Activated effector memory CD4-positive, alpha-beta T cell treated with anti-CD3 and anti-CD28 coated beads, Interleukin-2, amount 50 U/mL, for 16 hours (primary cell): ENCODE measurements at regions not wholly inside any gene's neighbourhood (a gene's known extent, or its start where the extent isn't known, plus 50 kb on each side); places are given as distances from the start of the nearest gene placed in this dataset.

Experiments
- DNase-seq: peaks from one replicate; pipeline ENCODE4 v3.0.0-alpha.2; 2020

DNA sequence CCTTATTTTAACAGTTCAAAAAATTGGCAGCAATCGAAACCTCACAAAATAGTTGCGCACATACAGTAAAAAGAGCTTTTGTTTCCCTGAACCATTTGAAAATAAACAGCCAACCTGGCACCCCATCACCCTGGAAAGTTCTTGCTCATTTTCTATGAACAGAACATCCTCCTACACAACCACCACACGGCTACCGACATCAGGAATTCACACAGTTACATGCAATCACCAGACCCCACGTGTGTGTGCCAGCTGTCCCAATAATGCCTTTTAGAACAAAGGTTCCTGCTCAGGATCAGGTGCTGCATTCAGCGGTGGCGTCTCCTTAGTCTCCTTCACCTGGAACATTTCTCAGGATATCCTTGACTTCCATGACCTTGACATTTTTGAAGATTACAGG lies 186.5 kb downstream of the KLF13 start:
- DNase-seq: no peak

DNA sequence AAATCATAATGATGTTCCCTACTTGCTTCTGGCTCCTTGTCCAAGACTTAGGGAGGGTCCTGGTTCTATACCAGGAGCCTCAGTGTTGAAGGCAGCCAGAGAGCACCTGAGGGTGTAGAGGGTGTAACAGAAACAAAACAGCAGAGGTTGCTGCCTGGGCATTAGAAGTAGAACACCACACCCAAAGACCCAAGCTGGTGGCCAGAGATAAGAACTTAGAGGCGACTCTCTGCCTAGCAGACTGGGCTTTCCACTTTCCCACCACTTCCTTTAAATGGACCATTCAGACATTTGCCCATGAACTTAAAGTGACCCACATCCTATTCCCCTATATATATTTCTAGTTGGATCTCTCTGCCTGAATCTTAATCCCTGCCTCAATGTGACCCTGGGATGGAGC lies 189.8 kb downstream of the KLF13 start:
- no peak for DNase-seq

DNA sequence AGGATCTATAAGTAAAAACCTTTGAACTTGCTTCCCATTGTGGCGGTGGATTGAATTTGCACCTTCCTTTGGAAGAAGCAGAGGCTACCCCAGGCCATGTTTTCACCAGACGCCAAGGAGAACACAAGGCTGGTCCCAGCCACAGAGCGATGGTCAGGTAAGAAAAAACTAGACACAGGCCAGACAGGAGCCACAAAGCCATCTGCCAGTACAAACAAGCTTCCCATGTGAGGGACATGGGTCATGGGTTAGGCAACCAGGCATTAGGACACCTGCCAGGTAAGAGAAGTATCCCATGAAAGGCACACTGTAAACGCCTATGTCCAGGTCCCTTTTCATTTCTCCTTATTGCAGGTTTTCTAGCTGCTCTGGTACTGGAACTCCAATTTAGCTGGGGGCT lies 190.2 kb downstream of the KLF13 start:
- no peak for DNase-seq

DNA sequence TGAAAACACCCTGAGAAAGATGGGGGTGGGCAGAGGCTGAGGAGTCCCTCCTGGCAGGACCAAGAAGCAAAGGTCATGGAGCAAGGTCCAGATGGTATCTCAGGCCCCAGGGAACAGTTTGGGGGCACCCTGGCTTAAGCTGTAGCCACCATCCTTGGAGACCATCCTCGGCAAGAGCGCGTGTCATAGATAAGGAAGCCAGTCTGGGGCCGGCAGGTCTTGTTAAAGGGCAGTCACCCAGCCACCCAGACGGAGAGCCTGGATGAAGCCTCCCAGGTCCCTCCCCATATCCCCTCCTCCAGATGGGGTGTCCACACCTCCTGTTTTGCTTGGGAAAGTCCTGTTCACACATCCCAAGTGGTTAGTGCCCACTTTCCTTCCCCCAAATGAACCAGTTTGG lies 191.1 kb downstream of the KLF13 start:
- no peak for DNase-seq

DNA sequence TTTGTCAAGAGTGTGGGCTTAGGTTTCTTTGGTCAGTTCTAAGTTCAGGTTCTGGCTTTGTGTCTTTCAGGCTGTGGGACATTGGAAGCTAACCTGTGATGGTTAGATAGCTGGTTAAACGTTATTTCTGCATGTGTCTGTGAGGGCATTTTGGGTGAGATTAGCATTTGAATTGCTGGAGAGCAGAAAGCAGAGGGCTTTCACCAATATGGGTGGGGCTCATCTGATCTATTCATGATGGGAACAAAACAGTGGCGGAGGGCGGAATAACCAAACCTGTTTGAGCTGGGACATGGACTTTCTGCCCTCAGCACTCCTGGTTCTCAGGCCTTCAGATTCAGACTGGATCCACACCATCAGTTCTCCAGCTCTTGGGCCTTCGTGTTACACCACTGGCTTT lies 195.4 kb downstream of the KLF13 start:
- DNase-seq: no peak

DNA sequence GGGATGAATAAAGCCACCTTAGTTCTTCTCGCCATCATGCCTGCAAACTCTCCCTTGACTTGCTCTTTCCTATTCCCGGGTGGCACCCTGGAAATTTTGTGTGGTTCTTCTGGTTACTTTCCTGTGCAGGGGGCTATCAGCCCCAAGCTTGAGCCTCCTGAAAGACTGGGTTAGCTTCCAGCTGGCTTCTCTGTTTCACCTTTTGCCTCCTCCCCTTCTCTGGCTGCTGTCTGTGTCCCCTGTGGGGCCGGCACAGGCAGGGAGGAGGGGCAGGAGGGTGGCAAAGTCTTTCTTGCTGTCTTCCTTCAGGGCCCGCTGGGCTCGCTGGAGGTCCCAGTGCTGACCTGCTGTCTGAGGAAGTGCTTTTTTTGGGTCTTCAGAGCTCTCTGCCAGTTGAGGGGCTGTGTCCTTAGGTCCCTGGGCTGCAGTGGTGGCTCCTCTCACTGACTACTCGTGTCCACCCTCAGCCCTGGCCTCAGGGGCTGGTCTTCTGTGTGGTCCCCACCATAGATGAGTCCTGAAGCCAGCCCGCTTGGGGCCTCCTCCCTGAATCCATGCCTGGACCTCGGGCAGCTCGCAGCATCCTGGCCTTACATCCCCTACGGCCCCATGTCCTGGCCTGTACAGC lies 196.5 kb downstream of the KLF13 start:
- DNase-seq: peak; percentile 54

DNA sequence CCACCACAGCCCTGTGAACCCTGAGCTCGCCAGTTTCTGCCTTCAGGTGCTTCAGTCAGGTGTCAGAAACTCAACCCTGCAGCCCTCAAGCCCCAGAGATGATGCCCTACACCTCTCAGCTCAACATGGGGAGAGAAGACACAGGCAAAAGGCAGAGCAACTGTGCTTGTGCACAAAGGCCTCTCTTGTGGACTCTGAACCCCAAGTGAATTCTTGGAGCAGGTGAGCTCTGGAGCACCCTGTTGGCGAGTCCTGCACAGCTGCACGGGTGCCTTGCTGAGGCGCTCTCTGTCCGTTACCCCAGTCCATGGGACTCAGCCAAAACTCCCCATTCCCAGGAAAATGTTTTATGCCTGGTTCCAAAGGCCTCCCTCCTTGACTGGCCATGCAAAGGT lies 197.0 kb downstream of the KLF13 start:
- no peak for DNase-seq

DNA sequence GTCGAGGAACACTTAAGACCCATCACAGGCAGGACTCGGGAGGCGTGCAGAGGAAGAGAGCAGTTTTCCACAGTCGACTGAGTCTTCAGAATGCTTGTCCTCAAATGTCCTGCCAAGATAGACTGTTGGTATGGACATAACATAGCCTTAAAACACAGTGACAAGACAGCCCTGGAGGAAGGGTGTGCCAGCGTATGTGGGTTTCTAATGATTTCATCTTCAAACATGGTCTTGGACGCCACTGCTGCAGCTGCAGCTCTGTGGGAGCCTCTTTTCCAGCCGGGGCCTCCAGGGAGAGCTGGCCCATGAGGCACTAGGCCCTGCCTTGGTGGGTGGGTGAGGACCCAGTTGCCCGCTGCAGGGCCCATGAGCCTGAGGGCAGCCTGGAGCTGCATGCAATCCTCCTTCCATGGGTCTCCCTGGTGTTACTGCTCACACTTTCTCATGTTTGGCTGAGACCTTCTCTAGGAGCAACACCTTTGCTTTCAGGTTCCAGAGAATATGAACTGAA lies 198.6 kb downstream of the KLF13 start:
- DNase-seq: peak; percentile 49

DNA sequence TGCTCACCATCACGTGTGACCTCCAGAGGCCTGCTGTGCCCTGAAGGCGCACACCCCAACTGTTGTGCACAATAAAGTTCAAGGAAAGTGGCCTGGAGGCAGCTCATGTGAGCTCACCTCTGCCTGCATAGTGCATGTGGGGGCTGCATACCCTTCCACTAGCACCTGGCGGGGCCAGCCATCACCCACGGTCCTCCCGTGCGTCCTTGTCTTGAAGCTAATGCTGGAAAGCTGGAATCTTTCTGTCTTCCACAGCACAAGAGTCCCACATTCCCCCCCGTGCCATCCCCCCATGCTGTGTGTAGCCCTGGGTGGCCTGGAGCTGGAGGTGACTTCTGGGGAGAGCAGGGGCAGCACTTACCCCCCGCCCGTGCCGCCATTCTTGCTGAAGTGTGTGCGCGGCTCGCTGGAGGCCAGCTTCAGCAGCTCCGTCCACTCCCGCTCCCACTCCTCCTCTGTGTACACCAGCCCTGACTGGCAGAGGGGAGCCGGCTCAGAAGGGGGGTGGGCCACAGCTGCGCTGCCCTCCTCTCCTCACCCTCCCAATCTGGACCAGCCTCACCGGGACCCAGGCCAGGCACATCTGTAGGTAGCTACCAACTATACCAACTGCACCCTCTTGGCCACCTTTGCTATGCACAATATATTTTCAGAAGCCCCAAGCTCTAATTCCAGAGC lies 199.5 kb downstream of the KLF13 start:
- DNase-seq: peak; percentile 50

DNA sequence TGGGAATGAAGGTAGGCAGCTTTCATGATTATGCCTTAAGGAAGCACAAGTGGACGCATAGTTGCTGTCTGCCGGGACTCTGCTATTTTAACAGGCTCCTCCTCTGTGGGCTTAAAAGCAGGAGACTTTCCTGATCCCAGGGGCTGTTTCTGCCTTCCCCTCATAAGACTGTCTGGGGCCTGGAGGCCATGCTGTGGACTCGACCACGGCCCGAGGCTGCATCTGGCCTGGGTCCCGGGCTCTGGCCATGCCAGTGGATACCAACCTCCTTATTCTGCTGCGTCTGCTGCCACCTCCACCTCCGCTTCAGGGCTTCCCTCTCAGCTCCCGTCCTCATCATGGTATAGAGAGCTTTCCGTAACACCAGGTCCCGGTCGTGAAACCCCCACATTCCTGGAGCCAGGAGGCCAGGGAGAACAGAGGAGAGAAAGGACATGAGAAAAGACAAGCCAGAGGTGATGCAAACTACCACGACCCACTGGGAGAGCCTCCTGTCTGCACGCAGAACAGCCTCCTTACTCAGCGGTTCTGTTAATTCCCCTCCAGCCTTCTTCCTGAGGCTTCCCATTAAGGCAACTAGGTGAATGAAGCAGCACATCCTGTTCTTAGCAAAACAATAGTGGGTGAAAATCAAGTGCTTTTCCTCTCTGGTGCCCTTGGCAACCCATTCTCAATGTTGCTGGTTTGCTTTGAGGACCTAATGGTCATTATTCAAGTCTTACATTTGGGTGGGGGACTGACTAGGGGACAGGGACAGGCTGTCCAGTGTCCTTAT lies 200.5 kb downstream of the KLF13 start:
- DNase-seq: no peak

DNA sequence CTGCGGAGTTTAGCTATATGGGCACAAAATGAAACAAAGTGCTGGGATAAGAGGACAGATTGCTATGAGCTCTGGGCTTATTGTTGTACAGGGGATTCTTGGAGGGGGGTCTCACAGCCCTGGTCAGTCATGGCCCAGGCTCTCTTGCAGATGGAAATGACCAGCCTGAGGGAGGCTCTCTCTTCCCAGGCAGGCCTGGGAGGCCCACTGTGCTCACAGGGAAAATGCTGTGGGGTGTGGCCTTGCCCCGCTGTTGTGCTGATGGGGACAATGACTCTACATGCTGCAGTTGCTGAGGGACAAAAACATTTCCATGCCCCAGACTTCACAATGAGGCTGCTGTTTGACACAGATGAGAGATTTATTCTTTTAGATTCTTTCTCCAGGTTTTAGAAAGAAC lies 202.2 kb downstream of the KLF13 start:
- DNase-seq: no peak

DNA sequence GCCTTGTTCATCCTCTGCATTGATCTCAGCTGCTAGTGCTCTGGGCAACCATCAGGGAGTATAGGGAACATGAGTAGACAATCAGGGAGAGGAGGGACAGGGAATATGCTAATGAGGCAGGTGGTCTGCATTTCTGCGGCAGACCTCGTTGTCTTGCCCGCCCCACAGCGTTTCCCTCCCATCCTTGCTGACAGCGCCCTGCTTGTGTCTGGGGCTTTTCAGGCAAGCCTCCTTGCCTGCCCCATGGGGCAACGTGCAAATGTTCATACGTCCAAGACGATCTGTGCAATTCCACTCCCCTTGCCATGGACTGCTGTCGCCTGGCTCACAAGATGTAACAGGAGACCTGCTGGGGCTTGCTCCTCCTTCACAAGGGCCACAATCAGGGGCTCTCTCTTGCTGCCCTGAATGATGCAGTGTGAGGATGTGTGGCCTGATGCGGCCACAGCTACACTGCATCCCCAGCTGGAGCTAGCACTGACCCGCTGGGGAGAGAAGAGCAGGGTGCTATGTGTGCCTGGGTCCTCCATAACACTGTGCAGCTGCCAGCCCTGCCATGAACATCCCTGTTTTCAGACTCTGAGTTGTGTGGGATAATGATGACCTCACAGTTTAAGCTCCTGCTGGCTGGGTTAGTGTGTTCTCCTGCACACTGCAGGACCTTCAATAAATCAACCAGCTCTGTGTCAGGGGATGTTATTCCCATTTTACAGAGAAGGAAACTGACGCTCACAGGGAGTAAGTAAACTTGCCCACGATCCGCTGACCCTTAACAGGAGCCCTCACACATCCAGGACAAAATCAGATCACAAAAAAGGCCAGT lies 211.3 kb downstream of the KLF13 start:
- no peak for DNase-seq

DNA sequence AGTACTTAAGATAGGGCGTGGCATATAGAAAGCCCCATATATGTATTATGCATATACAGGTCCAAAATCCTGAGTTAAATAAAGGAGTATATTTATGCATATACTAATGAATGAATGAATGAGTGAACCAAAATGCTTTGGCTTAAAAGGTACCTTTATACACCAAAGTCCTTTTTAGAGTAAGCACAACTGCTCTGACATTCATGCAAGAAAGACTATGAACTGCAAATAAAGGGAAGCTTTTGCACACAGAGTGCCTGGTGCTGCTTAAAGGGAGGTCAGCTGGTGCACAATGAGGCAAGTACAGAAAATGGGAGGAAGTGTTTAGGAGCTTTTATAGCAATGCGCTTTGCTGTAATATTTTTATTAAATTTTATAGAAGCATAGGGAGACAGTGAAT lies 214.0 kb downstream of the KLF13 start:
- DNase-seq: no peak

DNA sequence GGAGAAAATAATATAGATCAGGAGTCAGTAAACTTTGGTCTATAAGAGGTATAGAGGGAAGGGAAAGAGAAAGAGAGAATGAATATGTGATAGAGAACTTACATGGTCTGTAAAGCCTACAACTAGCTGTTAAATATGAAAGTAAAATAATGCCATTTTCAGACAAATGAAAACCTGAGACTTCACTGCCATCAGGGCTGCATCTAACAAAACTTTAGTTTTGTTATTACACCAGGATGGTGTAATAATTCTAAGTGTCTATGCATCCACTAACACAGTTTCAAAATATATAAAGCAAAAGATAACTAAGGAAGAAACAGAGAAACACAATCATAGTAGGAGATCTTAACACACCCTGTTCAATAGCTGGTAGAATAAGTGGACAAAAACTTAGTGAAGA lies 217.7 kb downstream of the KLF13 start:
- no peak for DNase-seq

DNA sequence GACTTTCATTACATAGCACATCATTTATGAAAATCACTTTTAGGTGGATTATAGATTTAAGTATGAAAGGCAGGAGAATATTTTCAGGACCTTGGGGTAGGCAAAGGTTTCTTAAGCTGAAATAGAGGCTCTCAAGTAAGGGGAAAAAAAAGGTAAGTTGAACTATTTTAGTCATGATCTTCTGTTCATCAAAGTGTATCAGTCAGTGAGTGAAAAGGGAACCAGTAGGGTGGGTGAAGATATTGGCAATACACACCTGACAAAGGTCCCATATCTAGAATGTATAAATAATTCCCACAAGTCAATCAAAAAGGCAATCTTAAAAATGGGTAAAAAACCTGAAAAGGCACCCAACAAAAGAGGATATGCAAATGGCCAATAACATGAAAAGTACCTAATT lies 218.6 kb downstream of the KLF13 start:
- no peak for DNase-seq

DNA sequence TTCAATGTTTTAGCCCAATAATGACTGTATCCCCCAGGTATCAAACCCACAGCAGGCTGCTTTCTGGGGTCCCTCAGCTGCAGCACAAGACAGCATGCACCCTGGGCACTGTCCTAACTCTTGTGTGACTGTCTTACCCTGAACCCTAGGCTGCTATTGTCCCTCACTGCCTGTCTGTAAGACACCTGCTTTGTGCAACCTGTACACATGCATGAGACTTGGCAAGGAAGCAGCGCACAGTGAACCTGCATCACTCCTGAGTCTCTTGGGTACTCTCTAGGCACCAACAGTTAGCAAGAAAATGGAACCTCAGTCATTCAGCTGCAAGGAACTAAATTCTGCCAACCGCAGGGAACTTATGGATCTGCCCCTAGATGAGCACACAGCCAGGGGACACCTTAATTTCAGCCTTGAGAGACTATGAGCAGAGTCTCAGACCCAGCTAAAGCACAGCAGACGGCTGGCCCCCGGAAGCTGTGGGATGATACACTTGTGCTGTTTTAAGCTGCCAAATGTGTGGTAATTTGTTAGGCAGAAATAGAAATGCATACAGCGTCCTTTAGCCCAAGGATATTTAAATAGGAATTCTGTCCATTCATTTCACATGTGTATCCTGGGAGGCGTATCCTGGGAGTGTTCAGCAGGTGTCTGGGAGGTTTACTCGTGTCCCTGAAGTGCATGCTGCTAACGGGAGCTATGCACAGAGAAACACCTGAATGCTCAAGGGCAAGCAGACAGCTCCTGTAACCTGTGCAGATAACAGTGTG lies 223.8 kb downstream of the KLF13 start:
- no peak for DNase-seq

DNA sequence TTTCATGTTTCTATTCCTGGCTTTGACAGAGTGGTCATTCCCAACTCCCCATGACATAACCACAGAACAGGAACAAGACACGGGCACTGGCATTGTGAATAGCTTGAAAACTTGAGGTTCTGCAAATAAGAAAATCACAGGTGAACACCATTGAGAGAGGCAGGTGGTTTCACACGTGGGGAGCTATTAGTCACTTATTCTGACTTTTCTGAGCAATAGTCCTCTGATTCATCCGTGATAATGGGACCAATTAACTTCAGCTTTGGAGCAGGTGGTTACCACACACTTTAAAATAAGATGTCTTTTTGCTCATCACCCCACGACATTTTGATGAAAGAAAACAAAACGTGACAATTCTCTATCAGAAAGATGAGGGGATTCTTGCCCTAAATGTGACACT lies 224.7 kb downstream of the KLF13 start:
- no peak for DNase-seq

DNA sequence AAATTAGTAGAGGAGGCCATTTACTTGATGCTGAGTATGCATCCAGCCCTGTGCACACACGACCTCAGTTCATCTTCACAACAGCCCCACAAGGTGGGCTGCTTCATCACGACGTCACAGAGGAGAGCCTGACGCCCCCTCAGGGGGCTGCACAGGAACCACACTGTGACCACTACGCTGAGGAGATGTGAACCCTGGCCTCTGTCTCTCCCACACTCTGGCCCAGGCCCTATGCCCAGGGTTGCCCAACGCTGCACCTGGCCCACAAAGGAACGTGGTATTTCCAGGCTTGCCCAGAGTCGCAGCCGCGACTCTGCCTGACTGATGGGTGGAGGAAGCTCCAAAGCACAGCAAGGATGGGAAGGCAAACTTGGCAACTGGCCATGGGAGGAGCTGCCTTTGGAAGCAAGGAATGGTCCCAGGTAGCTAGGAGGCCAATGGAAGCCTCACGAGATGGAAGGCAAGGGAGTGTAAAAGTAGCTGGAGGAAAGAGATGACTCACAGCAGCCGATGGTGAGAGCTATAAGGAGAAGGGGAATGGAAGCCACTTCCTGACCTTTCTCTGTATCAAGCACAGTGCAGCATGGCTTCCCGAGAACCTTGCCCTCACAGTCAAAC lies 226.0 kb downstream of the KLF13 start:
- DNase-seq: peak; percentile 50

DNA sequence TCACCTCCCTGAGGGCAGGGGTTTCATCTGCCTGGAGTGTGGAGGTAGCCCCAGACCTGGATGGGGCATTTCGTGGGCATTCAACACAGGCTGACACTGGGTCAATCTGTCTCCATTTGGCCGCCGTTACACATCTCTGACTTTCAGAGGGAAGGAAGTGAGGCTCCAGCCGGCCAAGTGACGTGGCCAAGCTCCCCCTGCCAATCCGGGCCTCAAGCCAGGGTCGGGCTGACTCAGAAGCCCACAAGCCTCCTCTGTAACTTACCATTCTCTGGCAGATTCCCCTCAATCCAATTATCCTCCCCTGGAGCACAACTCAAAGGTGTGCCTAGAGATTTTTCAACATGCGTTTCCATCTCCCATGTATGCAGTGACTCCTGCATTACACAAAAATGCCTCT lies 227.6 kb downstream of the KLF13 start:
- peak; percentile 45 for DNase-seq

DNA sequence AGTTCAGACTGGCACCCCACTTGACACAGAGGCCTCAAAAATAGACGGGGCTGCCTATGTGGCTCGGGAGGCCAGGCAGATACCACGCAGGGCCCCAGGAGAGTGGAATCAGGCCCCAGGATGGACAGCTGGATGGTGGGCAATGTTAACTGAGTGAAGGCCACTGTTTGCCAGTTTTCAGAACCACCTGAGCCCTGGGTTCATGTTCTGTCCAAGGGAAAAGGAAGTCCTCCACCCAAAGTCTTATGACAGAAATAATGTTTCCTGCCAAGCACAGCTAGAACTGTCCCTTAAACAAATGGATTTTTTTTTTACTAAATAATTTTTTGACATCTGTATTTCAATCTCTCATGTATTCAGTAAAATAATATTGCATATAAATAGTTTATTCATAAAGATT lies 228.4 kb downstream of the KLF13 start:
- DNase-seq: no peak

DNA sequence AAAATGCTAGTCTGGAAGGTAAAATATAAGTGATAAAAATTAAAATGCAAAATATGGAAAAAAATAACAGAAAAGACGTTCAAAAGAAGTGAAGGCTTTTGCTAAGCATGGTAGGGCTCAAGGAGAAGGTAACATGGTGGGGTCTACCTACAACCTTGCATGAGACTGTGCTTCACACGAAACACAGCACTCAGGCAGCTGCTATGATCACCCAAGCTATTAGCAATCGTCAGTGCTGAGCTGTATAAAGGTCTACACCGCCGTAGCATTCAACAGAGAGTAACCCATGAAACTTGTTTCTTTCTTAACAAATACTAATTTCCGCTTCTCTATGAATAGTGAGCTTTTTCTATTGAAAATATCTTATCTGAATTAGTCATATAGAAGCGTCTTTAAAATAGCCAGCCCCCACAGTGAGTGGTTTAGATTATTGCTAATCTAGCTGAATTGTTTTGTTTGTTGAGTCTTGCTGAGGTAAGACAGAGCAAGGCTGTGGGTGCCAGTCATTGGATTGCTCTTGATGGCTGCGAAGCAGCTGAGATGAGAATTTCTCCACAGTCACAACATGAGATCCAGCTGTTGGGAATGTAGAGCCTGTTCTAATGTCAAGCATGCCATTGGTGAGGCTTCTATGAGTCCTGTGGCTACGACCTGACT lies 230.0 kb downstream of the KLF13 start:
- DNase-seq: no peak
